ENCODE measurements at regions not wholly inside any gene's neighbourhood (a gene's known extent, or its start where the extent isn't known, plus 50 kb on each side); places are given as distances from the start of the nearest gene placed in this dataset.
"Not testable (repeated sequence)": the region's sequence is repeated elsewhere in the genome, so short reads cannot be mapped to it uniquely, and the experiment has no call there.

- no peak for DNase-seq
These were observed 115.9 kb upstream of the PELI2 start for GRCh38 chr14:56002342-56002741.

GRCh38 chr14:56002876-56003625 lies 115.2 kb upstream of the PELI2 start:
- DNase-seq, result peak; percentile 67

GRCh38 chr14:56004323-56004722 lies 113.9 kb upstream of the PELI2 start:
- no peak for DNase-seq

GRCh38 chr14:56004786-56005185 lies 113.4 kb upstream of the PELI2 start:
- peak; percentile 38 for DNase-seq

GRCh38 chr14:56005191-56006053 lies 112.8 kb upstream of the PELI2 start:
- DNase-seq, result no peak

GRCh38 chr14:56007491-56007890 lies 110.7 kb upstream of the PELI2 start:
- not testable (repeated sequence) for DNase-seq

GRCh38 chr14:56008150-56008549 lies 110.1 kb upstream of the PELI2 start:
- no peak for DNase-seq

- not testable (repeated sequence) for DNase-seq
These were observed 109.5 kb upstream of the PELI2 start for GRCh38 chr14:56008661-56009060.

GRCh38 chr14:56023661-56024081 lies 94.5 kb upstream of the PELI2 start:
- no peak for DNase-seq

- DNase-seq, result no peak
These were observed 93.0 kb upstream of the PELI2 start for GRCh38 chr14:56025191-56025590.

- DNase-seq, result no peak
These were observed 91.7 kb upstream of the PELI2 start for GRCh38 chr14:56026506-56026905.

GRCh38 chr14:56027421-56027820 lies 90.8 kb upstream of the PELI2 start:
- no peak for DNase-seq

GRCh38 chr14:56027916-56028712 lies 90.1 kb upstream of the PELI2 start:
- DNase-seq, result no peak

GRCh38 chr14:56036353-56036752 lies 81.9 kb upstream of the PELI2 start:
- no peak for DNase-seq

- DNase-seq, result no peak
These were observed 78.1 kb upstream of the PELI2 start for GRCh38 chr14:56040121-56040520.

GRCh38 chr14:56044196-56044595 lies 74.0 kb upstream of the PELI2 start:
- DNase-seq, result no peak

- DNase-seq, result no peak
These were observed 71.7 kb upstream of the PELI2 start for GRCh38 chr14:56046546-56046945.

GRCh38 chr14:56046996-56047395 lies 71.2 kb upstream of the PELI2 start:
- DNase-seq, result no peak

GRCh38 chr14:56049536-56049935 lies 68.7 kb upstream of the PELI2 start:
- no peak for DNase-seq

- DNase-seq, result no peak
These were observed 62.7 kb upstream of the PELI2 start for GRCh38 chr14:56055511-56055910.

- no peak for DNase-seq
These were observed 62.2 kb upstream of the PELI2 start for GRCh38 chr14:56056031-56056430.

GRCh38 chr14:56057071-56057741 lies 61.0 kb upstream of the PELI2 start:
- DNase-seq, result no peak

GRCh38 chr14:56057767-56058166 lies 60.4 kb upstream of the PELI2 start:
- DNase-seq, result no peak
